HUES48 (cell line): ENCODE measurements at regions not wholly inside any gene's neighbourhood (a gene's known extent, or its start where the extent isn't known, plus 50 kb on each side); places are given as distances from the start of the nearest gene placed in this dataset.

Experiments
- H3K27ac ChIP-seq: one replicate; pipeline ENCODE4 v1.7.0; 2013; ENCODE audit warnings: low read depth, low read length, inconsistent platforms
- H3K27me3 ChIP-seq: 2 replicates; pipeline ENCODE4 v1.6.1; 2013; ENCODE audit warnings: mild to moderate bottlenecking, low read length; ENCODE audit not compliant: control insufficient read depth, insufficient read depth
- H3K36me3 ChIP-seq: 2 replicates; pipeline ENCODE4 v1.6.1; 2013; ENCODE audit warnings: low read length; ENCODE audit not compliant: control insufficient read depth, insufficient read depth
- H3K4me1 ChIP-seq: 2 replicates; pipeline ENCODE4 v1.6.1; 2013; ENCODE audit warnings: mild to moderate bottlenecking, low read length; ENCODE audit not compliant: control insufficient read depth, insufficient read depth
- H3K4me3 ChIP-seq: 2 replicates; pipeline ENCODE4 v1.5.1; 2013; ENCODE audit warnings: mild to moderate bottlenecking, low read depth, low read length
- H3K9ac ChIP-seq: 2 replicates; pipeline ENCODE4 v1.6.1; 2013; ENCODE audit warnings: mild to moderate bottlenecking, low read depth, low read length, moderate library complexity
- H3K9me3 ChIP-seq: 2 replicates; pipeline ENCODE4 v1.6.1; 2013; ENCODE audit warnings: low read length; ENCODE audit not compliant: control insufficient read depth, insufficient read depth

DNA sequence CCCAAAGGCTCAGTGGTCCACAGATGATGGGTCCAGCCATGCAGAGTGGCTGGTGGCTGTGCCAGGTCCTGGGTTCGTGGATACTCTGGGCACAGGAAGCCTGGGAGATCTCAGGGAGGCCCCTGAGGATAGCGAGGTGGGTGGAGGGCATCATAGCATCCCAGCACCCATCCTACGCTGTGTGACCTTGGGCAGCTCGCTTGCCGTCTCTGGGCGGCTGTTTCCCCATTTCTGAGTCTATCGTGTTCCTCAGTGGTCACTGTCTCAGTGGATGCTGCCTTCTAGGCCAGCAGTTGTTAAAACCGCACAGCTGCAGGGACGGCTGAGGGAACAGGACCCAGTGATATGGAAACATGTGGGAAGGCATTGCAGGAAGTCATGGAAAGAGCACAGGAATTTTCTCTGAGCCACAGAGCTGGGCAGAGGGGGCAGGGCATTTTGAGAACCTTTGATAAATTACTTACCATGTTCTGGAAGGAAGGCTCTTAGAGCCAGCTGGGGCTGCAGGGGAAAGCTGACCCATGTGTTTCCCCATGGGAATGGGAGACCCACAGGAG is 86.4 kb upstream of the COL5A1 start:
- no peak overlapping the region for H3K4me3 ChIP-seq
- no peak overlapping the region for H3K9ac ChIP-seq

DNA sequence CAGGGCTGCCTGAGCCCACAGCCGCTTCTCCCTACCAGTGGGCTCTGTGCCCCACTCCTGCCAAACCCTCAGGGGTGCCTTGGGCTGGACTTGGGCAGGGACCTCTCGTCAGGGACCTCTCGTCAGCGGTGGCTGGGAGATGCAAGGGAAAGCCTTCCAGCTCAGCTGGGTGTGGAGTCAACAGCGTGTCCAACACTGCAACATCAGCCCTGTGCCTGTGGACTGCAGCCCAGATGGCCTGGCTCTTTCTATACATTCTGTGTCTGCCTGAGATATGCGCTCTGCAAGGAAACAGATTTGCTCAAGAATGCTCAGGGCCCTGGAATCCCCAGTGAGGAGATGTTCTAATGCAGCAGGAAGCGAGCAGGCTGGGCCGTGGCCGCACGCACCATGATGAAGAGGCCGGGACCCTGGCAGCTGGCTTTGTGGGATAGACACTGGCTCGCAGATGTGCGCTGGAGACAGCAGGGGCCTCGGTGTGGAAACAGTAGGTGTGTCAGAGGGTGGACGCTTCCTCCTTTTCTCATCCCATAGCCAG is 85.0 kb upstream of the COL5A1 start:
- no peaks in the 10 kb centered on the region for H3K36me3 ChIP-seq
- no peak overlapping the region for H3K9ac ChIP-seq
- H3K9me3 ChIP-seq = no peaks in the 10 kb centered on the region
- H3K4me3 ChIP-seq = no peak overlapping the region
- H3K27ac ChIP-seq = no peak overlapping the region
- H3K4me1 ChIP-seq = no peaks in the 10 kb centered on the region
- H3K27me3 ChIP-seq = no peaks in the 10 kb centered on the region

More for the DNA sequence above, 86.4 kb upstream of the COL5A1 start:
- Histone ChIP-seq H3K27me3 (no peaks in the 10 kb centered on the region), H3K4me1 (no peaks in the 10 kb centered on the region), H3K9me3 (no peaks in the 10 kb centered on the region), H3K27ac (no peak overlapping the region), H3K36me3 (no peaks in the 10 kb centered on the region)

DNA sequence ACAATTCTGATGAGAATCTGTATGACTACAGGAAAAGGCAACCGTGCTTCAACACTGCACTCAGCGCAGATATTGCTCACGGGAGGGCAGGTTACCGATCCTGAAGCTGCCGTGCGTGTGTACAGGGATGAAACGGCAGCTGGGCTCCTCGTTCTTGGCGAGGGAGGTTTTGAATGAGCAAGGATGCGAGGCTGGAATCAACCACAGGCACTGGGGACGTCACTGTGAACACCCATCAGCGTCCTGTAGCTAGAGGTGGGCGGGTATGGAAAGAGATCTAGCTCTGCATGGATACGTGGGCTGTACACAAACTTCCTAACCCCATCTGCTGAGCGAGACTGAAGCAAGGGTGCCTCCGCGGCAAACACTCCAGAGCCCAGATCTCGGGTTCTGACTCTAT is 84.3 kb upstream of the COL5A1 start:
- Histone ChIP-seq H3K9me3 (peaks cover 2% of the 10 kb centered on the region; the same call in 1 of the 2 replicates), H3K27ac (no peak overlapping the region), H3K9ac (no peak overlapping the region), H3K27me3 (no peaks in the 10 kb centered on the region), H3K4me1 (no peaks in the 10 kb centered on the region), H3K36me3 (no peaks in the 10 kb centered on the region), H3K4me3 (no peak overlapping the region)

DNA sequence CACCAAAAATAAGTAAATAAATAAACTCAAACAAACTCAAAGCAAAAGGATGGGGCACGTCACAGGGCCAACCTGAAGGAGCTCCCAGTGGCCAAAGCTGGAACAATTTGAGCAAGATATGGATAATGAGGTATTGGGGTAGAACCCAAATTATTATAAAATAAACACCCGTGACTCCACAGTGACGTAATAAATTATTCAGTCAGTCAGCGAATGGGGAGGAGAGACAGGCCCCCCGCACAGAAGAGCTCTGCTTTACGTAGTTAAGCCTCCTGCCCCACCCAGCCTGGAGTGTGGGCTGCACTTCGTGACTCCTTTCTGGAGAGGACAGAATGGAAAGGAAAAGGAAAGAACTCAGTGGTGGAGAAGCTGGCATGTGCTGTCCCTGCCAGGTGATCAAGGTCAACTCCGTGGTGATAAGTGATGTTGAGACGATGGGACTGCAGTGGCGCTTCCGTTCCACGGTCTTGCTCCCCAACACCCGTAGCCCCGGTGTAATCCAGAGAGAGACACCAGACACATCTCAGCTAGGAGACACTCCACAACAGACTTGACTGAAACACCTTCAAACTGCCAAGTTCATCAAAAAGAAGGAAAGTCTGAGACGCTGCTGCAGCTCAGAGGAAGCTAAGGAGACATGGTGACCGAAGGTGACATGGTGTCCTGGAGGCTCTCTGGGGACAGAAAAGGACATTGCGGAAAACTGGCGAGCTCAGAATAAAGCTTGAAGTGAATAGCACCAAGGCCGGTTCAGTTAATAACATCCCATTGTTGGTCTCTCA is 83.3 kb upstream of the COL5A1 start:
- H3K36me3 ChIP-seq = no peaks in the 10 kb centered on the region
- no peaks in the 10 kb centered on the region for H3K4me1 ChIP-seq
- no peak overlapping the region for H3K9ac ChIP-seq
- no peak overlapping the region for H3K27ac ChIP-seq
- no peak overlapping the region for H3K4me3 ChIP-seq
- peaks cover 4% of the 10 kb centered on the region for H3K9me3 ChIP-seq
- no peaks in the 10 kb centered on the region for H3K27me3 ChIP-seq

DNA sequence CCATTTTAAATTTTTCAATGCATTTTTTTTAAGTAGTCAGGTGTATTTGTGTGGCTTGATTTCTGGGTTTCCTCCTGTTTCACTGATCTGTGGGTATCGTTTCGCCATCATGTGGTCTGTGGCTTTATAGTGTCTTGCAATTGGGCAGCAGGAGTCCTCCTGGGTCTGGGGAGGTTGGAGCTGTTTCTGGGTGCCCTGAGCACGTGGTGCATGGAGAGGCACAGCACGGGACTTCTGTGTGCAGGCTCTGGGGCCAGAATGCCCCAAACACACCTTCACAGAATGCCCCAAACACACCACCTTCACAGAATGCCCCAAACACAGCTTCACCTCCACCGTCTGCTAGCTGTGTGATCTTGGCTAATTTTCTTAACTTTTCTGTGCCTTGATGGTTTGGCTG is 82.6 kb upstream of the COL5A1 start:
- no peak overlapping the region for H3K9ac ChIP-seq
- H3K36me3 ChIP-seq = no peaks in the 10 kb centered on the region
- H3K9me3 ChIP-seq = peaks cover 4% of the 10 kb centered on the region
- no peak overlapping the region for H3K27ac ChIP-seq
- H3K4me3 ChIP-seq = no peak overlapping the region
- no peaks in the 10 kb centered on the region for H3K4me1 ChIP-seq
- no peaks in the 10 kb centered on the region for H3K27me3 ChIP-seq

DNA sequence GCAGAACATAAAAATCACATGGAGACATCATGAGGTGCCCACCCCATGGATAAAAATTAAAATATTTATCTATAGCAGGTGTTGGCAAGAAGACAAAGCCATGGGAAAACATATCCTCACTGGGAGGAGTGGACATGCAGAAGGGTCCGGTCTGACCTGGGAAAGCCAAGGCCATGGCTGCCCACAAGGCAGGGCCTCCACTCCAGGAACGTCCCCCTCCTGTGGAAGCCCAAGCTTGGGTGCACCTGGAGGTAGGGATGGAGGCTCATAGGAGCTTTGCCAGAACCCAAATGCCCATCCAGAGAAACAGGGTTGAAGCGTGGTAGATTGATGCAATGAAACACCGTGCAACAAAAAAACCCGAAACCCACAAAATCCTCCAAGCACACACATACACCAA is 81.4 kb upstream of the COL5A1 start:
- Histone ChIP-seq H3K27me3 (no peaks in the 10 kb centered on the region), H3K4me3 (no peak overlapping the region), H3K4me1 (no peaks in the 10 kb centered on the region)

DNA sequence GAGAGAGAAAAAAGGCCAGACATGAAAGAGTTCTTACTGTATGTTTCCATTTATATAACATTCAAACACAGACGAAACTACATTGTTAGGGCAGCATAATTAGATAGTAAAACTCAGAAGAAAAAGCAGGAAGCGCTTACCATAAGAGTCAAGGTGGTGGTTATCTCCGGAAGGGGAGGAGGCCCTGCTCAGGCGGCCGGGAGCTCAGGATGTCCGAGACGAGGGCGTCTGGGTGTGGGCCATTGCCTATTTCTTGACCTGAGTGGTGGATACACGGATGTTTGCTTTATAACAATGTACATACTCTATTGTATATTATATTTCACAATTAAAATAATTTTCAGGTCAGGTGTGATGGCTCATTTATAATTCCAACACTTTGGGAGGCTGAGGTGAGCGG is 80.9 kb upstream of the COL5A1 start:
- H3K4me1 ChIP-seq = no peaks in the 10 kb centered on the region
- no peaks in the 10 kb centered on the region for H3K36me3 ChIP-seq
- H3K9me3 ChIP-seq = peaks cover 4% of the 10 kb centered on the region
- no peak overlapping the region for H3K9ac ChIP-seq
- no peaks in the 10 kb centered on the region for H3K27me3 ChIP-seq
- H3K4me3 ChIP-seq = no peak overlapping the region
- no peak overlapping the region for H3K27ac ChIP-seq

More for the DNA sequence above, 81.4 kb upstream of the COL5A1 start:
- Histone ChIP-seq H3K9me3 (peaks cover 4% of the 10 kb centered on the region), H3K27ac (no peak overlapping the region), H3K9ac (no peak overlapping the region), H3K36me3 (no peaks in the 10 kb centered on the region)

DNA sequence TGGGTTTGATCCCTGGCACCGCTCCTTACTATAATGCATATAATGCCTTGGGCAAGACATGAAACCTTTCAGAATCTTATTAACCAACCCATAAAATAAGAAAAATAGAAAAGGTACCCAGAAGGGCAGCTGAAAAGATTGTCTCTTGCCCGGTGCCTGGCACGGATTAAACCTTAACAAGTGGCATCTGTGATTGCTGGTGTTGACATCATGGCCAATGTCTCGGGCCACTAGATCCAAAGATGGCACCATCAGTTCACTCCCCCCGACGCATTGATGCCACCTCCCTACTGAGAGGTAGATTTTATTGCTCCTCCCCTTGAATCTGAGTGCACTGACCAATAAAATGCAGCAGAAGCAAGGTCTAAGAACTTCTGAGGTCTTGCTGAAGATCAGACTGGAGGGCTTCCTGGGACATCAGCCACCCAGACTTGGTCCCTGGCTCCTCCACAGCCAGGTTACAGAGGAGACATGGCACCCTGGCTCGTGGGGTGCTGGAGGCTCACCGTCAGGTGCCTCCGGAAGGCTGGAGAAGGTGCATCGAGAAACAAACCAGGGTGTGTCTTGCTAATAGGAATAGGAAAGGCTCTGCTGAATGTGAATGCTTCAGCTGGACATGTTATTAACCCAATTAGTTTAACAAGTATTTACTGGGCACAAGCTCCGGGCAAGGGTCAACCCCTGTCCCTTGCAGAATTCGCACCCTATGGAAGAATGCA is 80.0 kb upstream of the COL5A1 start:
- H3K4me3 ChIP-seq = no peak overlapping the region
- no peaks in the 10 kb centered on the region for H3K36me3 ChIP-seq
- no peak overlapping the region for H3K9ac ChIP-seq
- H3K4me1 ChIP-seq = no peaks in the 10 kb centered on the region
- H3K27ac ChIP-seq = no peak overlapping the region
- peaks cover 4% of the 10 kb centered on the region for H3K9me3 ChIP-seq
- H3K27me3 ChIP-seq = no peaks in the 10 kb centered on the region

DNA sequence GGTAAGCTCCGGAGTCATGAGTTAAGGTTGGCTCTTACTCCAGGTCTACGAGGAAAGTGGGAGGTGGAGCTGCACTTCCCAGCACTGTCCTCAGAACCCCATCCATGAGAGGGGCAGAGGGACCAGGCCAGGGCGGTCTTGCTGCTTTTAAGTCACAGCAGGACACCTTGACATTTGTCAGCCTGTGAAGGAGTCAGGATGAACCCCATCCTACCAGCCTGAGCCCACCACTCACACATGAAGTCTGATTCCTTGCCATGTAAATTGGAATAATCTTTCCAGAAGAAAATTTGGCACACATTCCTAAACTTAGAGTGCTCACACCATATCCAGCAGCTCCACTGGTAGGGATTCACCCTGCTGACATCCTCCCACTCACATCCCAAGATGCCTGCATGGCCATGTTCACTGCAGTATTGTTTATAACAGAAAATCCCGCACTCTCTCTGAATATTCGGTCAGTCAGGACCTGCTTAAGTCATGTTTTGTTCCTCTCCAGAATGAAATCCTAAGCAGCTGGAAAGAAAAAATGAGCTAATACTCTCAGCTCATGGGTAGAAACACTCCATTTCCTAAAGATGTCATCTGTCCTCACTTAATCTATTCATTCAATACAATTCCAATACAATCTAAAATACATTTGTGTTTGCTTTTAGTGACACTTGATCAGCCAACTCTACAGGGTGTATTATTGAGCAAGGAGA is 79.3 kb upstream of the COL5A1 start:
- H3K27me3 ChIP-seq = no peaks in the 10 kb centered on the region
- no peak overlapping the region for H3K27ac ChIP-seq

DNA sequence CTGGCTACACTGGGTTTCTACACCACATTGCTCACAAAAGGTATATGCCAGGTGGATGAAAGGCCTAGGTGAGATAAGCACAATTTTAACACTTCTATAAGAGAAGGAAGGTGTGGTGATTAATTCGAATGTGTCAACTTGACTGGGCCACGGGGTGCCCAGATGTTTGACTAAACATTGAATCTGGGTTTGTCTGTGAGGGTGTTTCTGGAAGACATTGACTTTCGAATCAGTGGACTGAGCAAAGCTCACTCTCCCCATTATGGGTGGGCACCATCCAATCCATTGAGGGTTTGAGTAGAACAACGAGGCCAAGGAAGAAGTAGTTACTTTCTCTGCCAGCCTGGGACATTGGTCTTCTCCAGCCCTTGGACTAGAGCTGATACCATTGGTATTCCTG is 78.2 kb upstream of the COL5A1 start:
- H3K9ac ChIP-seq = no peak overlapping the region
- H3K4me1 ChIP-seq = no peaks in the 10 kb centered on the region
- H3K4me3 ChIP-seq = no peak overlapping the region
- H3K27me3 ChIP-seq = no peaks in the 10 kb centered on the region
- H3K27ac ChIP-seq = no peak overlapping the region
- peaks cover 4% of the 10 kb centered on the region for H3K9me3 ChIP-seq
- no peaks in the 10 kb centered on the region for H3K36me3 ChIP-seq

More for the DNA sequence above, 79.3 kb upstream of the COL5A1 start:
- no peak overlapping the region for H3K4me3 ChIP-seq
- H3K9me3 ChIP-seq = peaks cover 4% of the 10 kb centered on the region
- no peak overlapping the region for H3K9ac ChIP-seq
- H3K4me1 ChIP-seq = no peaks in the 10 kb centered on the region
- no peaks in the 10 kb centered on the region for H3K36me3 ChIP-seq
